Keratinocyte (primary cell): ENCODE measurements at regions not wholly inside any gene's neighbourhood (a gene's known extent, or its start where the extent isn't known, plus 50 kb on each side); places are given as distances from the start of the nearest gene placed in this dataset.

Source experiments
- DNase-seq: peaks from one replicate; pipeline ENCODE4 v3.0.0-alpha.2; 2011; ENCODE audit warnings: low read depth, missing footprints, low spot score
- FAIRE-seq: peaks from 2 replicates; lab custom pipeline; 2011; peaks lifted over from hg19 to GRCh38; lab: Jason Lieb, UNC
- H2AFZ ChIP-seq: 2 replicates; pipeline ENCODE4 v1.6.0; 2012; ENCODE audit warnings: low read length, control low read depth, inconsistent platforms; ENCODE audit not compliant: control insufficient read depth
- H3K27ac ChIP-seq: 2 replicates; pipeline ENCODE4 v1.5.1; 2011; ENCODE audit warnings: low read length; ENCODE audit not compliant: control insufficient read depth, insufficient read depth
- H3K27me3 ChIP-seq: 3 replicates; pipeline ENCODE4 v1.6.0; 2011; ENCODE audit warnings: low read length; ENCODE audit not compliant: control insufficient read depth, insufficient read depth; ENCODE audit errors: extremely low read depth
- H3K36me3 ChIP-seq, 2 experiments: 2 replicates in 1 of 2; 3 replicates in 1 of 2; pipeline ENCODE4 v1.5.1; 2011; ENCODE audit warnings: low read length in 2 of 2, mild to moderate bottlenecking in 1 of 2; ENCODE audit not compliant: control insufficient read depth in 2 of 2, insufficient read depth in 2 of 2; ENCODE audit errors: extremely low read depth in 1 of 2
- H3K4me1 ChIP-seq: 3 replicates; pipeline ENCODE4 v1.5.1; 2011; ENCODE audit warnings: low read length; ENCODE audit not compliant: control insufficient read depth, insufficient read depth; ENCODE audit errors: extremely low read depth
- H3K4me2 ChIP-seq: 3 replicates; pipeline ENCODE4 v1.6.0; 2011; ENCODE audit warnings: low read depth, low read length; ENCODE audit not compliant: control insufficient read depth, insufficient read depth; ENCODE audit errors: extremely low read depth
- H3K4me3 ChIP-seq, 3 experiments: fragments of 200-600 bp in 1 of 3; sonication (generic) in 1 of 3; 2 replicates in 2 of 3; 3 replicates in 1 of 3; pipeline ENCODE4 v1.5.1; 2011 to 2016; ENCODE audit warnings: low read length in 3 of 3, mild to moderate bottlenecking in 3 of 3, control low read depth in 2 of 3, inconsistent platforms in 1 of 3, low read depth in 1 of 3, mixed read lengths in 1 of 3, mixed run types in 1 of 3, moderate library complexity in 1 of 3; ENCODE audit not compliant: control insufficient read depth in 2 of 3, insufficient read depth in 2 of 3; ENCODE audit errors: extremely low read depth in 1 of 3
- H3K79me2 ChIP-seq: 2 replicates; pipeline ENCODE4 v1.6.0; 2012; ENCODE audit warnings: low read length; ENCODE audit not compliant: control insufficient read depth, insufficient read depth
- H3K9ac ChIP-seq: 3 replicates; pipeline ENCODE4 v1.6.0; 2011; ENCODE audit warnings: low read length; ENCODE audit not compliant: control insufficient read depth, insufficient read depth; ENCODE audit errors: extremely low read depth
- H3K9me1 ChIP-seq: 3 replicates; pipeline ENCODE4 v1.6.0; 2011; ENCODE audit warnings: low read length; ENCODE audit not compliant: control insufficient read depth, insufficient read depth; ENCODE audit errors: extremely low read depth
- H3K9me3 ChIP-seq: 2 replicates; pipeline ENCODE4 v1.5.1; 2012; ENCODE audit warnings: low read depth, low read length; ENCODE audit not compliant: control insufficient read depth
- H4K20me1 ChIP-seq: 3 replicates; pipeline ENCODE4 v1.6.0; 2011; ENCODE audit warnings: low read length; ENCODE audit not compliant: control insufficient read depth, insufficient read depth; ENCODE audit errors: extremely low read depth
- EZH2 ChIP-seq: IDR thresholded peaks from one replicate; pipeline ENCODE4 v1.6.1; 2012; ENCODE audit warnings: inconsistent platforms, mild to moderate bottlenecking, low read length, moderate library complexity
- dilution Hi-C: fragments of 300-500 bp; cut with MboI; formaldehyde crosslinking; loops from one replicate; pipeline ENCODE4 v1.7.0; 2020; ENCODE audit warnings: low sequenced_read_pairs; ENCODE audit not compliant: extremely low pct_ligation_motif_present
- TF ChIP-seq, protein P1 (sequence below), 3 experiments: IDR thresholded peaks in 1 of 3; conservative IDR thresholded peaks in 1 of 3; optimal IDR thresholded peaks in 1 of 3; 2 replicates in 2 of 3; 3 replicates in 1 of 3; pipeline versions ENCODE3 to v1.5.1; 2011; ENCODE audit warnings: low read length in 3 of 3, mild to moderate bottlenecking in 3 of 3, moderate library complexity in 2 of 3, control low read depth in 1 of 3, inconsistent platforms in 1 of 3; ENCODE audit not compliant: insufficient read depth in 2 of 3; ENCODE audit errors: extremely low read depth in 1 of 3

DNA sequence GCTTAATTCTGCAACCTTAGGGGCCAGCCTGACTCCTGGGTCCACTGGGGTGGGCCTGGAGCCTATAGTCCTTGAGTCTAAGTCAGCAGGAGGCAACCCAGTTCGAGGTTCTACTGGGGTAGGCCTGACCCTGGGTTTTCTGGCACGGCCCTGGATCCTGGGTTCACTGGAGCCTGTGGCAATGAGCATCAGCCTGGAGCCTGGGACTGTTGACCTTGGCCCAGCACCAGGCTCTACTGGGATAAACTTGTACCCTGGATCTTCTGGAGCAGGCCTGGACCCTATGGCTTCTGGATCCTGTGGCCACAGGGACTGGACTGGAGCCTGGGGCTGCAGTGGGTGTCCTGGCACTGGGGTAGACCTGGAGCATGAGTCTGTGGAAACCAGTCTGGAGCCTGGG, 874.3 kb upstream of the INTU start:
- H4K20me1 ChIP-seq = no peaks in the 10 kb centered on the region
- no peaks in the 10 kb centered on the region for H3K9me3 ChIP-seq
- no peaks in the 10 kb centered on the region for H3K79me2 ChIP-seq
- H3K36me3 ChIP-seq = no peaks in the 10 kb centered on the region
- dilution Hi-C loops = no loop called here
- no peak overlapping the region for H3K9ac ChIP-seq
- no peak for TF ChIP-seq EZH2
- TF ChIP-seq, protein P1, sequence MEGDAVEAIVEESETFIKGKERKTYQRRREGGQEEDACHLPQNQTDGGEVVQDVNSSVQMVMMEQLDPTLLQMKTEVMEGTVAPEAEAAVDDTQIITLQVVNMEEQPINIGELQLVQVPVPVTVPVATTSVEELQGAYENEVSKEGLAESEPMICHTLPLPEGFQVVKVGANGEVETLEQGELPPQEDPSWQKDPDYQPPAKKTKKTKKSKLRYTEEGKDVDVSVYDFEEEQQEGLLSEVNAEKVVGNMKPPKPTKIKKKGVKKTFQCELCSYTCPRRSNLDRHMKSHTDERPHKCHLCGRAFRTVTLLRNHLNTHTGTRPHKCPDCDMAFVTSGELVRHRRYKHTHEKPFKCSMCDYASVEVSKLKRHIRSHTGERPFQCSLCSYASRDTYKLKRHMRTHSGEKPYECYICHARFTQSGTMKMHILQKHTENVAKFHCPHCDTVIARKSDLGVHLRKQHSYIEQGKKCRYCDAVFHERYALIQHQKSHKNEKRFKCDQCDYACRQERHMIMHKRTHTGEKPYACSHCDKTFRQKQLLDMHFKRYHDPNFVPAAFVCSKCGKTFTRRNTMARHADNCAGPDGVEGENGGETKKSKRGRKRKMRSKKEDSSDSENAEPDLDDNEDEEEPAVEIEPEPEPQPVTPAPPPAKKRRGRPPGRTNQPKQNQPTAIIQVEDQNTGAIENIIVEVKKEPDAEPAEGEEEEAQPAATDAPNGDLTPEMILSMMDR (optimal IDR thresholded peaks at IDR 0.05 in 1 of 3, IDR thresholded peaks at IDR 0.05 in 1 of 3, conservative IDR thresholded peaks at IDR 0.05 in 1 of 3; ENCODE audit: extremely low read depth in 1 of 3, insufficient read depth in 2 of 3, low read length in 3 of 3) = no peak
- no peaks in the 10 kb centered on the region for H3K9me1 ChIP-seq
- FAIRE-seq (no peak), DNase-seq (no peak)
- H3K4me3 ChIP-seq = no peak overlapping the region
- no peak overlapping the region for H2AFZ ChIP-seq
- H3K4me1 ChIP-seq = peaks cover 5% of the 10 kb centered on the region
- no peaks in the 10 kb centered on the region for H3K27me3 ChIP-seq
- no peak overlapping the region for H3K4me2 ChIP-seq
- H3K27ac ChIP-seq = no peak overlapping the region

DNA sequence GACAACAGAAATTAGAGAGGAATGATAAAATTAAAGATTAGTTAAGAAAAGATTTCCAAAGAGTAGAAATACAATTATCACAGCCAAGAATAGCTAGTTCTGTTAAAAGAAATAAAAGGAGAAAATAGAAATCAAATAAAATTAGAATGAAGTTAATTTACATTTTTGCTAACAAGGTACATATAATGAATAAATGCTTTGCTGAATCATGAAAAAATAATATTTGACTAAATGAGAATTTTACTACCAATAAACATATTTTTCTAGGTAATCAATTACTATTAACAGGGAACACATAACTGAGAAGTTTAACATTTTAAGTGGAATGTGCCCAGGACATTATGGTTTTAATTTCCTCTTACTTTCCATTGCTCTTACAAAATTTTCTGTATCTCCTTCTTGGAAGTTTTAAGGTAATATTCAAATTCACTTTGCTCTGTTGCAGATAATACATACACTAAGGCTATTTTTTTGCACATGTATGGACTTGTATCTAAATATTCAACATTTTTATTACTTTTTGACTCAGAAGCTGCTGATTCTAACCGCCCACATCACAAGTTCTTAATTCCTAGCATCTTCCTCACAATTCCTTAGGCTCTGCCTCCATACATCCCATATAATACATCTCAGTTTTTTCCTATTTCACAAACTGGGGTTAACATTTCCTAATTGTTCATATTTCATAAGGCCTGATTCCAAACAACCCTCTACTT, 870.7 kb upstream of the INTU start:
- no peak overlapping the region for H3K4me2 ChIP-seq
- TF ChIP-seq, protein P1 (optimal IDR thresholded peaks at IDR 0.05 in 1 of 3, IDR thresholded peaks at IDR 0.05 in 1 of 3, conservative IDR thresholded peaks at IDR 0.05 in 1 of 3; ENCODE audit: extremely low read depth in 1 of 3, insufficient read depth in 2 of 3, low read length in 3 of 3) = no peak
- no peak for TF ChIP-seq EZH2
- H3K27me3 ChIP-seq = no peaks in the 10 kb centered on the region
- no peak for DNase-seq
- H3K4me3 ChIP-seq = no peak overlapping the region
- dilution Hi-C loops = no loop called here
- no peak overlapping the region for H3K27ac ChIP-seq
- no peaks in the 10 kb centered on the region for H3K9me1 ChIP-seq
- no peaks in the 10 kb centered on the region for H3K9me3 ChIP-seq
- peak overlapping the region; percentile 38 for H2AFZ ChIP-seq
- H4K20me1 ChIP-seq = no peaks in the 10 kb centered on the region
- no peaks in the 10 kb centered on the region for H3K36me3 ChIP-seq
- no peaks in the 10 kb centered on the region for H3K79me2 ChIP-seq
- no peak for FAIRE-seq
- H3K9ac ChIP-seq = no peak overlapping the region
- H3K4me1 ChIP-seq = peaks cover 5% of the 10 kb centered on the region
